ENCODE measurements at regions not wholly inside any gene's neighbourhood (a gene's known extent, or its start where the extent isn't known, plus 50 kb on each side); places are given as distances from the start of the nearest gene placed in this dataset.

GRCh38 chr12:13373131-13373530 is 176.6 kb downstream of the EMP1 start:
- Histone ChIP-seq H3K27ac (ENCODE audit: low read length) (no peak overlapping the region), H3K4me3 (ENCODE audit: low read depth in 1 of 2, low read length in 2 of 2) (no peak overlapping the region), H3K9me3 (ENCODE audit: control insufficient read depth in 1 of 2, low read length in 2 of 2) (no peaks in the 10 kb centered on the region), H3K4me1 (ENCODE audit: control insufficient read depth in 1 of 2, insufficient read depth in 2 of 2, low read length in 2 of 2) (peaks cover 0 to 4% of the 10 kb centered on the region in 2 donors), H3K36me3 (ENCODE audit: control insufficient read depth in 1 of 2, insufficient read depth in 2 of 2, low read length in 2 of 2) (no peaks in the 10 kb centered on the region), H3K27me3 (ENCODE audit: low read depth, low read length) (no peaks in the 10 kb centered on the region)

- Histone ChIP-seq H3K4me1 (ENCODE audit: control insufficient read depth in 1 of 2, insufficient read depth in 2 of 2, low read length in 2 of 2) (peaks cover 0 to 4% of the 10 kb centered on the region in 2 donors), H3K4me3 (ENCODE audit: low read depth in 1 of 2, low read length in 2 of 2) (no peak overlapping the region), H3K27me3 (ENCODE audit: low read depth, low read length) (no peaks in the 10 kb centered on the region), H3K9me3 (ENCODE audit: control insufficient read depth in 1 of 2, low read length in 2 of 2) (no peaks in the 10 kb centered on the region), H3K27ac (ENCODE audit: low read length) (no peak overlapping the region), H3K36me3 (ENCODE audit: control insufficient read depth in 1 of 2, insufficient read depth in 2 of 2, low read length in 2 of 2) (no peaks in the 10 kb centered on the region)
These were observed 175.9 kb downstream of the EMP1 start for GRCh38 chr12:13372386-13372785.

- Histone ChIP-seq H3K4me3 (ENCODE audit: low read depth in 1 of 2, low read length in 2 of 2) (no peak overlapping the region), H3K4me1 (ENCODE audit: control insufficient read depth in 1 of 2, insufficient read depth in 2 of 2, low read length in 2 of 2) (peaks cover 0 to 4% of the 10 kb centered on the region in 2 donors), H3K36me3 (ENCODE audit: control insufficient read depth in 1 of 2, insufficient read depth in 2 of 2, low read length in 2 of 2) (no peaks in the 10 kb centered on the region), H3K27me3 (ENCODE audit: low read depth, low read length) (no peaks in the 10 kb centered on the region), H3K27ac (ENCODE audit: low read length) (no peak overlapping the region), H3K9me3 (ENCODE audit: control insufficient read depth in 1 of 2, low read length in 2 of 2) (no peaks in the 10 kb centered on the region)
These were observed 175.3 kb downstream of the EMP1 start for GRCh38 chr12:13371797-13372196.

- H3K27me3 ChIP-seq (ENCODE audit: low read depth, low read length) = no peaks in the 10 kb centered on the region
- H3K4me3 ChIP-seq (ENCODE audit: low read depth in 1 of 2, low read length in 2 of 2) = no peak overlapping the region
- no peak overlapping the region for H3K27ac ChIP-seq (ENCODE audit: low read length)
- peaks cover 0 to 4% of the 10 kb centered on the region in 2 donors for H3K4me1 ChIP-seq (ENCODE audit: control insufficient read depth in 1 of 2, insufficient read depth in 2 of 2, low read length in 2 of 2)
- H3K9me3 ChIP-seq (ENCODE audit: control insufficient read depth in 1 of 2, low read length in 2 of 2) = no peaks in the 10 kb centered on the region
- no peaks in the 10 kb centered on the region for H3K36me3 ChIP-seq (ENCODE audit: control insufficient read depth in 1 of 2, insufficient read depth in 2 of 2, low read length in 2 of 2)
These were observed 174.8 kb downstream of the EMP1 start for GRCh38 chr12:13371367-13371766.

GRCh38 chr12:13369474-13370056 is 173.0 kb downstream of the EMP1 start:
- Histone ChIP-seq H3K27ac (ENCODE audit: low read length) (no peak overlapping the region), H3K9me3 (ENCODE audit: control insufficient read depth in 1 of 2, low read length in 2 of 2) (no peaks in the 10 kb centered on the region), H3K36me3 (ENCODE audit: control insufficient read depth in 1 of 2, insufficient read depth in 2 of 2, low read length in 2 of 2) (no peaks in the 10 kb centered on the region), H3K27me3 (ENCODE audit: low read depth, low read length) (no peaks in the 10 kb centered on the region), H3K4me3 (ENCODE audit: low read depth in 1 of 2, low read length in 2 of 2) (no peak overlapping the region), H3K4me1 (ENCODE audit: control insufficient read depth in 1 of 2, insufficient read depth in 2 of 2, low read length in 2 of 2) (no peaks in the 10 kb centered on the region)

- H3K4me1 ChIP-seq (ENCODE audit: control insufficient read depth in 1 of 2, insufficient read depth in 2 of 2, low read length in 2 of 2) = no peaks in the 10 kb centered on the region
- H3K36me3 ChIP-seq (ENCODE audit: control insufficient read depth in 1 of 2, insufficient read depth in 2 of 2, low read length in 2 of 2) = no peaks in the 10 kb centered on the region
- no peak overlapping the region for H3K27ac ChIP-seq (ENCODE audit: low read length)
- no peaks in the 10 kb centered on the region for H3K9me3 ChIP-seq (ENCODE audit: control insufficient read depth in 1 of 2, low read length in 2 of 2)
- H3K4me3 ChIP-seq (ENCODE audit: low read depth in 1 of 2, low read length in 2 of 2) = no peak overlapping the region
- no peaks in the 10 kb centered on the region for H3K27me3 ChIP-seq (ENCODE audit: low read depth, low read length)
These were observed 172.4 kb downstream of the EMP1 start for GRCh38 chr12:13368971-13369370.

GRCh38 chr12:13368431-13368830 is 171.9 kb downstream of the EMP1 start:
- Histone ChIP-seq H3K4me3 (ENCODE audit: low read depth in 1 of 2, low read length in 2 of 2) (no peak overlapping the region), H3K27me3 (ENCODE audit: low read depth, low read length) (no peaks in the 10 kb centered on the region), H3K27ac (ENCODE audit: low read length) (no peak overlapping the region), H3K4me1 (ENCODE audit: control insufficient read depth in 1 of 2, insufficient read depth in 2 of 2, low read length in 2 of 2) (no peaks in the 10 kb centered on the region), H3K9me3 (ENCODE audit: control insufficient read depth in 1 of 2, low read length in 2 of 2) (no peaks in the 10 kb centered on the region), H3K36me3 (ENCODE audit: control insufficient read depth in 1 of 2, insufficient read depth in 2 of 2, low read length in 2 of 2) (no peaks in the 10 kb centered on the region)

GRCh38 chr12:13367973-13368372 is 171.4 kb downstream of the EMP1 start:
- no peak overlapping the region for H3K4me3 ChIP-seq (ENCODE audit: low read depth in 1 of 2, low read length in 2 of 2)
- no peaks in the 10 kb centered on the region for H3K27me3 ChIP-seq (ENCODE audit: low read depth, low read length)
- no peaks in the 10 kb centered on the region for H3K9me3 ChIP-seq (ENCODE audit: control insufficient read depth in 1 of 2, low read length in 2 of 2)
- no peak overlapping the region for H3K27ac ChIP-seq (ENCODE audit: low read length)
- H3K4me1 ChIP-seq (ENCODE audit: control insufficient read depth in 1 of 2, insufficient read depth in 2 of 2, low read length in 2 of 2) = no peaks in the 10 kb centered on the region
- H3K36me3 ChIP-seq (ENCODE audit: control insufficient read depth in 1 of 2, insufficient read depth in 2 of 2, low read length in 2 of 2) = no peaks in the 10 kb centered on the region

- H3K36me3 ChIP-seq (ENCODE audit: control insufficient read depth in 1 of 2, insufficient read depth in 2 of 2, low read length in 2 of 2) = no peaks in the 10 kb centered on the region
- H3K9me3 ChIP-seq (ENCODE audit: control insufficient read depth in 1 of 2, low read length in 2 of 2) = no peaks in the 10 kb centered on the region
- H3K4me3 ChIP-seq (ENCODE audit: low read depth in 1 of 2, low read length in 2 of 2) = no peak overlapping the region
- no peaks in the 10 kb centered on the region for H3K4me1 ChIP-seq (ENCODE audit: control insufficient read depth in 1 of 2, insufficient read depth in 2 of 2, low read length in 2 of 2)
- H3K27me3 ChIP-seq (ENCODE audit: low read depth, low read length) = no peaks in the 10 kb centered on the region
- no peak overlapping the region for H3K27ac ChIP-seq (ENCODE audit: low read length)
These were observed 169.3 kb downstream of the EMP1 start for GRCh38 chr12:13365748-13366366.

GRCh38 chr12:13362260-13362841 is 165.8 kb downstream of the EMP1 start:
- no peaks in the 10 kb centered on the region for H3K27me3 ChIP-seq (ENCODE audit: low read depth, low read length)
- H3K27ac ChIP-seq (ENCODE audit: low read length) = no peak overlapping the region
- H3K4me1 ChIP-seq (ENCODE audit: control insufficient read depth in 1 of 2, insufficient read depth in 2 of 2, low read length in 2 of 2) = no peaks in the 10 kb centered on the region
- no peaks in the 10 kb centered on the region for H3K9me3 ChIP-seq (ENCODE audit: control insufficient read depth in 1 of 2, low read length in 2 of 2)
- no peak overlapping the region for H3K4me3 ChIP-seq (ENCODE audit: low read depth in 1 of 2, low read length in 2 of 2)
- no peaks in the 10 kb centered on the region for H3K36me3 ChIP-seq (ENCODE audit: control insufficient read depth in 1 of 2, insufficient read depth in 2 of 2, low read length in 2 of 2)

- H3K27me3 ChIP-seq (ENCODE audit: low read depth, low read length) = no peaks in the 10 kb centered on the region
- no peak overlapping the region for H3K27ac ChIP-seq (ENCODE audit: low read length)
- H3K36me3 ChIP-seq (ENCODE audit: control insufficient read depth in 1 of 2, insufficient read depth in 2 of 2, low read length in 2 of 2) = no peaks in the 10 kb centered on the region
- H3K9me3 ChIP-seq (ENCODE audit: control insufficient read depth in 1 of 2, low read length in 2 of 2) = no peaks in the 10 kb centered on the region
- H3K4me1 ChIP-seq (ENCODE audit: control insufficient read depth in 1 of 2, insufficient read depth in 2 of 2, low read length in 2 of 2) = no peaks in the 10 kb centered on the region
- no peak overlapping the region for H3K4me3 ChIP-seq (ENCODE audit: low read depth in 1 of 2, low read length in 2 of 2)
These were observed 163.1 kb downstream of the EMP1 start for GRCh38 chr12:13359636-13360035.

Data from muscle layer of duodenum (tissue), 2 donors.